Thoracic aorta (tissue), 2 donors: ENCODE measurements at regions not wholly inside any gene's neighbourhood (a gene's known extent, or its start where the extent isn't known, plus 50 kb on each side); places are given as distances from the start of the nearest gene placed in this dataset.

Experiments used
- ATAC-seq: fragments of 150-250 bp; one replicate; pipeline ENCODE4 v1.8.0; 2017; ENCODE audit warnings: low read depth; ENCODE audit not compliant: insufficient number of reproducible peaks, low FRiP score
- DNase-seq: peaks from one replicate; pipeline ENCODE4 v3.0.0-alpha.2; 2020; ENCODE audit warnings: low spot score
- H3K27ac ChIP-seq, 2 donors: fragments of 200-600 bp; sonication (generic); 1 replicate in 1 of 2; 2 replicates in 1 of 2; pipeline ENCODE4 v1.5.1; 2016; ENCODE audit warnings: mild to moderate bottlenecking in 2 of 2, moderate library complexity in 2 of 2
- H3K27me3 ChIP-seq: fragments of 200-600 bp; sonication (generic); replicated peaks from 2 replicates; pipeline ENCODE4 v1.6.0; 2016; ENCODE audit warnings: mild to moderate bottlenecking; ENCODE audit not compliant: insufficient read depth
- H3K36me3 ChIP-seq: fragments of 200-600 bp; sonication (generic); one replicate; pipeline ENCODE4 v1.5.1; 2016
- H3K4me1 ChIP-seq, 2 donors: fragments of 200-600 bp; sonication (generic); 1 replicate in 1 of 2; 2 replicates in 1 of 2; pipeline versions ENCODE4 v1.5.1 to v1.6.0; 2016; ENCODE audit warnings: low read depth in 2 of 2, mild to moderate bottlenecking in 1 of 2; ENCODE audit not compliant: control insufficient read depth in 1 of 2
- H3K4me3 ChIP-seq: fragments of 200-600 bp; sonication (generic); 2 replicates; pipeline ENCODE4 v1.5.1; 2016; ENCODE audit warnings: mild to moderate bottlenecking
- H3K9me3 ChIP-seq: fragments of 200-600 bp; sonication (generic); 2 replicates; pipeline ENCODE4 v1.5.1; 2016
- CTCF ChIP-seq: fragments of 200-600 bp; sonication (generic); IDR thresholded peaks from one replicate; pipeline ENCODE4 v1.5.1; 2019; ENCODE audit warnings: antibody characterized with exemption

DNA sequence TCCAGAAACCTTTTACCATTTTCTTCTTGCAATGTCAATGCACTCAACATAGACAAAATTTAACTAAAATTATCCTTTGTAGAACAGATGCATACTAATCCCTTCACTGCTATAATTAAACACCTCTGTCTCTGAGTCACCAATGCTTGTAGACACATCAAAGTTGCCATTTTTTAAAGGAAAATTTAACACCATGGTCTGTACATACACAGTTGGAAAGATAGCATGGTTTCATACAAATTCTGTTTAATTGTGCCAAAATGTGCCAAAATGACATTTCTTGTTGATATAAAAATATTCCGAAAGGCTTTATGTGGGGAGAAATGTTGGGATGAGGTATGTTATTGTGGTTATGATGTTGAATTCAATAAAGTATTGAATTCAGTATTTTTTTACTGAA, 125.8 kb downstream of the NEUROD6 start:
- Histone ChIP-seq H3K4me3 (no peak overlapping the region), H3K9me3 (no peaks in the 10 kb centered on the region), H3K27me3 (no peaks in the 10 kb centered on the region), H3K4me1 (no peaks in the 10 kb centered on the region), H3K27ac (no peak overlapping the region), H3K36me3 (no peaks in the 10 kb centered on the region)
- TF ChIP-seq CTCF = no peak
- no peak for ATAC-seq
- no peak for DNase-seq

GRCh38 chr7:31211281-31211680, 129.2 kb downstream of the NEUROD6 start:
- H3K9me3 ChIP-seq = no peaks in the 10 kb centered on the region
- no peaks in the 10 kb centered on the region for H3K36me3 ChIP-seq
- no peak for TF ChIP-seq CTCF
- H3K4me1 ChIP-seq = no peaks in the 10 kb centered on the region
- DNase-seq = no peak
- no peak for ATAC-seq
- no peaks in the 10 kb centered on the region for H3K27me3 ChIP-seq
- no peak overlapping the region for H3K4me3 ChIP-seq
- no peak overlapping the region for H3K27ac ChIP-seq

- no peaks in the 10 kb centered on the region for H3K36me3 ChIP-seq
- no peak for TF ChIP-seq CTCF
- ATAC-seq = no peak
Measured at GRCh38 chr7:31204071-31204470, 136.5 kb downstream of the NEUROD6 start.

GRCh38 chr7:31203551-31203950, 137.0 kb downstream of the NEUROD6 start:
- no peaks in the 10 kb centered on the region for H3K36me3 ChIP-seq

More at GRCh38 chr7:31204071-31204470, 136.5 kb downstream of the NEUROD6 start:
- Histone ChIP-seq H3K9me3 (no peaks in the 10 kb centered on the region), H3K4me3 (no peak overlapping the region), H3K27me3 (no peaks in the 10 kb centered on the region), H3K27ac (no peak overlapping the region), H3K4me1 (no peaks in the 10 kb centered on the region)
- DNase-seq = no peak

DNA sequence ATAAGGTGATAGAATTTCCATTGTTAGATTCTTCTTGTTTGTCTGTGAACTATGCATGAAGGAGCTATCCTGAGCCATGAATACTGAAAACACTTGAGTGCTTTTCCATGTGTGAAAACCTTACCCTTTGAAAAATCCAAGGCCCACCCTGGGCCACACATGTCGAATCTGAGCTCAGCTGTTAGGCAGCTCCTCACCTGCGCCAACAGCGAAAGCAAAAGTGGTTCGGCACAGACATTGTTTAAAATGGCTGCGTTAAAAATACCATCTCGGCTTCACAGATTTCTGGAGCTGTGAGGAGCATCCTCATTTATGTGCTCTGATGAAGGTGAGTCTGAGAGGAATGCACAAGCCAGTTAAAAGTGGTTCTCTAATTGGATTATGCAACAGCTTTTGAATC, 137.7 kb downstream of the NEUROD6 start:
- Histone ChIP-seq H3K4me3 (no peak overlapping the region), H3K36me3 (no peaks in the 10 kb centered on the region), H3K27ac (no peak overlapping the region), H3K27me3 (no peaks in the 10 kb centered on the region), H3K9me3 (no peaks in the 10 kb centered on the region), H3K4me1 (no peaks in the 10 kb centered on the region)
- DNase-seq = no peak
- no peak for ATAC-seq
- TF ChIP-seq CTCF = no peak

More at GRCh38 chr7:31203551-31203950, 137.0 kb downstream of the NEUROD6 start:
- H3K27me3 ChIP-seq = no peaks in the 10 kb centered on the region
- no peak for TF ChIP-seq CTCF
- no peaks in the 10 kb centered on the region for H3K4me1 ChIP-seq
- no peak for ATAC-seq
- H3K27ac ChIP-seq = no peak overlapping the region
- DNase-seq = no peak
- no peak overlapping the region for H3K4me3 ChIP-seq
- H3K9me3 ChIP-seq = no peaks in the 10 kb centered on the region
